CD8-positive, alpha-beta memory T cell (primary cell): ENCODE measurements at regions not wholly inside any gene's neighbourhood (a gene's known extent, or its start where the extent isn't known, plus 50 kb on each side); places are given as distances from the start of the nearest gene placed in this dataset.
A peak's percentile ranks its signal among the peaks of the same experiment; 100 is the strongest.
"Not testable (repeated sequence)": the region's sequence is repeated elsewhere in the genome, so short reads cannot be mapped to it uniquely, and the experiment has no call there.

Source experiments
- CTCF ChIA-PET: fragments of 350-600 bp; sonication (Branson Sonifier 250); formaldehyde crosslinking; loops from one replicate; lab custom pipeline; 2021; ENCODE audit warnings: antibody characterized with exemption; lab: Charles Lee
- POLR2A ChIA-PET: fragments of 350-600 bp; sonication (Branson Sonifier 250); formaldehyde crosslinking; loops from one replicate; lab custom pipeline; 2021; ENCODE audit warnings: antibody characterized with exemption; lab: Charles Lee
- DNase-seq, 5 donors: peaks; one replicate each; pipeline versions ENCODE4 v3.0.0 to v3.0.0-alpha.2; 2020 to 2022; ENCODE audit warnings: mixed read lengths in 1 of 5
- H3K27ac ChIP-seq: one replicate; pipeline ENCODE4 v1.7.0; 2013; ENCODE audit warnings: low read depth, mild to moderate bottlenecking, low read length, moderate library complexity
- H3K27me3 ChIP-seq: 2 replicates; pipeline ENCODE4 v1.7.0; 2013; ENCODE audit warnings: low read length, mild to moderate bottlenecking; ENCODE audit not compliant: insufficient read depth, poor library complexity, severe bottlenecking
- H3K36me3 ChIP-seq: 2 replicates; pipeline ENCODE4 v1.7.0; 2013; ENCODE audit warnings: mild to moderate bottlenecking, low read length, moderate library complexity; ENCODE audit not compliant: insufficient read depth
- H3K4me1 ChIP-seq: 2 replicates; pipeline ENCODE4 v1.7.0; 2013; ENCODE audit warnings: mild to moderate bottlenecking, low read length, moderate library complexity; ENCODE audit not compliant: insufficient read depth
- H3K4me3 ChIP-seq: 2 replicates; pipeline ENCODE4 v1.7.0; 2013; ENCODE audit warnings: mild to moderate bottlenecking, low read length
- H3K9me3 ChIP-seq: 2 replicates; pipeline ENCODE4 v1.7.0; 2013; ENCODE audit warnings: mild to moderate bottlenecking, low read length
- H3K27ac Mint-ChIP-seq, 8 donors: one replicate each; pipeline ENCODE4 v1.8.0; 2020 to 2021; ENCODE audit warnings: mixed read lengths in 8 of 8, mild to moderate bottlenecking in 6 of 8, inconsistent platforms in 3 of 8, moderate library complexity in 3 of 8
- H3K27me3 Mint-ChIP-seq, 2 donors: one replicate each; pipeline ENCODE4 v1.8.0; 2020 to 2021; ENCODE audit warnings: mixed read lengths in 2 of 2, mild to moderate bottlenecking in 1 of 2, moderate library complexity in 1 of 2
- H3K36me3 Mint-ChIP-seq, 3 donors: one replicate each; pipeline ENCODE4 v1.8.0; 2020 to 2021; ENCODE audit warnings: mixed read lengths in 3 of 3, inconsistent platforms in 1 of 3, mild to moderate bottlenecking in 1 of 3
- H3K4me1 Mint-ChIP-seq, 3 donors: one replicate each; pipeline ENCODE4 v1.8.0; 2020 to 2021; ENCODE audit warnings: mixed read lengths in 3 of 3, inconsistent platforms in 1 of 3, mild to moderate bottlenecking in 1 of 3
- H3K4me3 Mint-ChIP-seq, 7 donors: one replicate each; pipeline ENCODE4 v1.8.0; 2020 to 2021; ENCODE audit warnings: mixed read lengths in 7 of 7, mild to moderate bottlenecking in 6 of 7, moderate library complexity in 4 of 7, inconsistent platforms in 2 of 7
- H3K9me3 Mint-ChIP-seq, 5 donors: one replicate each; pipeline ENCODE4 v1.8.0; 2020 to 2022; ENCODE audit warnings: mixed read lengths in 5 of 5, mild to moderate bottlenecking in 3 of 5, moderate library complexity in 2 of 5, inconsistent platforms in 1 of 5

- Mint-ChIP-seq H3K27ac (no peak overlapping the region), H3K27me3 (peaks cover 0 to 2% of the 10 kb centered on the region in 2 donors), H3K4me3 (no peak overlapping the region), H3K4me1 (no peaks in the 10 kb centered on the region), H3K9me3 (peaks cover 12 to 21% (median 16%) of the 10 kb centered on the region in 5 donors), H3K36me3 (no peaks in the 10 kb centered on the region)
- H3K9me3 ChIP-seq: no peaks in the 10 kb centered on the region
- H3K36me3 ChIP-seq: no peaks in the 10 kb centered on the region
- no peak overlapping the region for H3K27ac ChIP-seq
- H3K27me3 ChIP-seq: no peaks in the 10 kb centered on the region
- no peak for DNase-seq
- H3K4me1 ChIP-seq: no peaks in the 10 kb centered on the region
- POLR2A ChIA-PET: no interaction called here
- CTCF ChIA-PET: no interaction called here
- H3K4me3 ChIP-seq: no peak overlapping the region
These were observed 229.5 kb downstream of the AASDHPPT start for GRCh38 chr11:106306942-106307341.

GRCh38 chr11:106309070-106309684 lies 231.7 kb downstream of the AASDHPPT start:
- H3K27me3 ChIP-seq: no peaks in the 10 kb centered on the region
- no peak overlapping the region for H3K27ac ChIP-seq
- Mint-ChIP-seq H3K4me3 (no peak overlapping the region), H3K36me3 (no peaks in the 10 kb centered on the region), H3K27me3 (peaks cover 0 to 2% of the 10 kb centered on the region in 2 donors), H3K27ac (peak overlapping the region in 1 of 8 donors; percentile 24), H3K4me1 (no peaks in the 10 kb centered on the region), H3K9me3 (peaks cover 0 to 7% (median 5%) of the 10 kb centered on the region in 5 donors)
- CTCF ChIA-PET: no interaction called here
- H3K9me3 ChIP-seq: no peaks in the 10 kb centered on the region
- POLR2A ChIA-PET: no interaction called here
- DNase-seq: no peak
- no peaks in the 10 kb centered on the region for H3K36me3 ChIP-seq
- H3K4me3 ChIP-seq: no peak overlapping the region
- H3K4me1 ChIP-seq: no peaks in the 10 kb centered on the region

- H3K9me3 Mint-ChIP-seq: peaks cover 0 to 2% (median 1%) of the 10 kb centered on the region in 5 donors
These were observed 234.2 kb downstream of the AASDHPPT start for GRCh38 chr11:106311531-106312230.

GRCh38 chr11:106317208-106317773 lies 239.8 kb downstream of the AASDHPPT start:
- H3K36me3 ChIP-seq, DNase-seq, H3K4me3 Mint-ChIP-seq, H3K27me3 Mint-ChIP-seq, H3K27ac ChIP-seq, CTCF ChIA-PET, H3K4me3 ChIP-seq, H3K4me1 Mint-ChIP-seq, H3K9me3 Mint-ChIP-seq, POLR2A ChIA-PET, H3K36me3 Mint-ChIP-seq, H3K4me1 ChIP-seq, H3K27me3 ChIP-seq, H3K27ac Mint-ChIP-seq, H3K9me3 ChIP-seq: not testable (repeated sequence)

More at GRCh38 chr11:106311531-106312230, 234.2 kb downstream of the AASDHPPT start:
- H3K27me3 Mint-ChIP-seq: peaks cover 0 to under 1% of the 10 kb centered on the region in 2 donors
- H3K27ac ChIP-seq: no peak overlapping the region
- no peaks in the 10 kb centered on the region for H3K4me1 ChIP-seq
- H3K4me3 Mint-ChIP-seq: no peak overlapping the region
- POLR2A ChIA-PET: no interaction called here
- CTCF ChIA-PET: no interaction called here
- H3K27ac Mint-ChIP-seq: no peak overlapping the region
- H3K4me3 ChIP-seq: no peak overlapping the region
- H3K36me3 ChIP-seq: no peaks in the 10 kb centered on the region
- DNase-seq: no peak
- H3K27me3 ChIP-seq: no peaks in the 10 kb centered on the region
- H3K36me3 Mint-ChIP-seq: no peaks in the 10 kb centered on the region
- no peaks in the 10 kb centered on the region for H3K4me1 Mint-ChIP-seq
- no peaks in the 10 kb centered on the region for H3K9me3 ChIP-seq

- no peaks in the 10 kb centered on the region for H3K9me3 ChIP-seq
- Mint-ChIP-seq H3K27me3 (no peaks in the 10 kb centered on the region), H3K9me3 (peaks cover 0 to 6% (median 2%) of the 10 kb centered on the region in 5 donors), H3K36me3 (no peaks in the 10 kb centered on the region), H3K4me1 (no peaks in the 10 kb centered on the region), H3K27ac (no peak overlapping the region), H3K4me3 (no peak overlapping the region)
- DNase-seq: no peak
- POLR2A ChIA-PET: no interaction called here
- H3K27me3 ChIP-seq: no peaks in the 10 kb centered on the region
- H3K4me1 ChIP-seq: no peaks in the 10 kb centered on the region
- H3K27ac ChIP-seq: no peak overlapping the region
- CTCF ChIA-PET: no interaction called here
- H3K4me3 ChIP-seq: no peak overlapping the region
- H3K36me3 ChIP-seq: no peaks in the 10 kb centered on the region
These were observed 244.1 kb downstream of the AASDHPPT start for GRCh38 chr11:106321601-106322000.

GRCh38 chr11:106322106-106322505 lies 244.6 kb downstream of the AASDHPPT start:
- Mint-ChIP-seq H3K9me3 (peaks cover 0 to 6% (median 2%) of the 10 kb centered on the region in 5 donors), H3K4me3 (no peak overlapping the region), H3K36me3 (no peaks in the 10 kb centered on the region), H3K27ac (no peak overlapping the region), H3K27me3 (no peaks in the 10 kb centered on the region), H3K4me1 (no peaks in the 10 kb centered on the region)
- ChIA-PET CTCF (no interaction called here), POLR2A (no interaction called here)
- H3K27me3 ChIP-seq: no peaks in the 10 kb centered on the region
- no peak overlapping the region for H3K4me3 ChIP-seq
- DNase-seq: no peak
- no peaks in the 10 kb centered on the region for H3K4me1 ChIP-seq
- no peaks in the 10 kb centered on the region for H3K9me3 ChIP-seq
- no peak overlapping the region for H3K27ac ChIP-seq
- no peaks in the 10 kb centered on the region for H3K36me3 ChIP-seq

- ChIA-PET CTCF (no interaction called here), POLR2A (no interaction called here)
- Histone ChIP-seq H3K27me3 (no peaks in the 10 kb centered on the region), H3K4me1 (no peaks in the 10 kb centered on the region), H3K9me3 (no peaks in the 10 kb centered on the region), H3K27ac (no peak overlapping the region), H3K4me3 (no peak overlapping the region), H3K36me3 (no peaks in the 10 kb centered on the region)
- Mint-ChIP-seq H3K27me3 (no peaks in the 10 kb centered on the region), H3K4me1 (no peaks in the 10 kb centered on the region), H3K27ac (no peak overlapping the region), H3K36me3 (no peaks in the 10 kb centered on the region), H3K4me3 (no peak overlapping the region), H3K9me3 (peaks cover 0 to 4% (median 2%) of the 10 kb centered on the region in 5 donors)
- no peak for DNase-seq
These were observed 248.6 kb downstream of the AASDHPPT start for GRCh38 chr11:106326087-106326486.

GRCh38 chr11:106327134-106327533 lies 249.7 kb downstream of the AASDHPPT start:
- no peak overlapping the region for H3K27ac Mint-ChIP-seq
- H3K36me3 ChIP-seq: no peaks in the 10 kb centered on the region
- H3K27me3 Mint-ChIP-seq: no peaks in the 10 kb centered on the region
- H3K4me1 ChIP-seq: no peaks in the 10 kb centered on the region
- H3K4me3 ChIP-seq: no peak overlapping the region
- no peaks in the 10 kb centered on the region for H3K36me3 Mint-ChIP-seq
- no peak overlapping the region for H3K4me3 Mint-ChIP-seq
- H3K27me3 ChIP-seq: no peaks in the 10 kb centered on the region
- CTCF ChIA-PET: no interaction called here
- DNase-seq: no peak
- H3K9me3 Mint-ChIP-seq: peaks cover 0 to 3% (median 2%) of the 10 kb centered on the region in 5 donors
- POLR2A ChIA-PET: no interaction called here
- H3K27ac ChIP-seq: no peak overlapping the region
- H3K4me1 Mint-ChIP-seq: no peaks in the 10 kb centered on the region
- no peaks in the 10 kb centered on the region for H3K9me3 ChIP-seq
